ENCODE measurements at regions not wholly inside any gene's neighbourhood (a gene's known extent, or its start where the extent isn't known, plus 50 kb on each side); places are given as distances from the start of the nearest gene placed in this dataset.

DNA sequence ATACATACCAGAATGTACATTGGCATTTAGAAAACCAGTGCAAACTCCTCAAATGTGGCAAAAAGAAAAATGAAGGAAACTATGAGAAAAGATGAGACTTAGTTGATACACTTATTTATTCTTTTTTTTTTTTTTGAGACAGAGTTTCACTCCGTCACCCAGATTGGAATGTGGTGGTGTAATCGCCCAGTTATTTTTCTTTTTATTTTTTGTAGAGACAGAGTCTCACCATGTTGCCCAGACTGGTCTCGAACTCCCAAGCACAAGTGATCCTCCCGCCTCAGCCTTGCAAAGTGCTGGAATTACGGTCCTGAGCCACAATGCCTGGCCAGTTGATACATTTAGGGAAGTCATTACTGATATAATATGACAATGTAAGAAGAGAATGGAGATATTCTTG, 274.2 kb upstream of the LRATD1 start:
- no peak for DNase-seq (ENCODE audit: low read depth, low spot score)
- ChIA-PET POLR2A (no interaction called here), CTCF (no interaction called here)
- no peak overlapping the region for H3K4me2 ChIP-seq (ENCODE audit: insufficient read depth, low read length)
- dilution Hi-C loops (cut with MboI; ENCODE audit: extremely low pct_ligation_motif_present, low sequenced_read_pairs), result no loop called here
- H3K27ac ChIP-seq (ENCODE audit: insufficient read depth, low read depth, low read length), result no peak overlapping the region
- no peaks in the 10 kb centered on the region for H4K20me1 ChIP-seq (replicated peaks; ENCODE audit: control insufficient read depth, extremely low read depth, insufficient read depth, low read length)
- H2AFZ ChIP-seq (ENCODE audit: low read depth, low read length), result no peak overlapping the region
- H3K79me2 ChIP-seq (ENCODE audit: control insufficient read depth, insufficient read depth, low read length), result no peaks in the 10 kb centered on the region
- no peaks in the 10 kb centered on the region for H3K4me1 ChIP-seq (ENCODE audit: control insufficient read depth, extremely low read depth, insufficient read depth, low read length)
- no TSS peak for BruUV-seq (replicated peaks)
- no peaks in the 10 kb centered on the region for H3K27me3 ChIP-seq (ENCODE audit: control insufficient read depth in 2 of 2, insufficient read depth in 2 of 2, low read length in 2 of 2)
- TF ChIP-seq EZH2 (IDR thresholded peaks at IDR 0.05; ENCODE audit: borderline replicate concordance, low read depth, low read length, severe bottlenecking) (no peak), GATA2 (IDR thresholded peaks at IDR 0.05; ENCODE audit: insufficient read depth, insufficient read length, low read depth, low read length) (no peak), MYC (IDR thresholded peaks at IDR 0.05; ENCODE audit: low read depth, low read length) (no peak), POLR2A (IDR thresholded peaks at IDR 0.05; ENCODE audit: low read depth, low read length) (no peak), FOS (IDR thresholded peaks at IDR 0.05; ENCODE audit: borderline replicate concordance, insufficient read depth, low read length) (no peak), POLR2AphosphoS5 (IDR thresholded peaks at IDR 0.05; ENCODE audit: insufficient read depth, low read depth, low read length) (no peak), JUN (IDR thresholded peaks at IDR 0.05; ENCODE audit: borderline replicate concordance, insufficient read depth, insufficient read length, low read depth) (no peak)
- TF ChIP-seq, protein P1, sequence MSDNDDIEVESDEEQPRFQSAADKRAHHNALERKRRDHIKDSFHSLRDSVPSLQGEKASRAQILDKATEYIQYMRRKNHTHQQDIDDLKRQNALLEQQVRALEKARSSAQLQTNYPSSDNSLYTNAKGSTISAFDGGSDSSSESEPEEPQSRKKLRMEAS (IDR thresholded peaks at IDR 0.05; ENCODE audit: insufficient read depth, insufficient read length), result no peak
- TF ChIP-seq, protein P2, sequence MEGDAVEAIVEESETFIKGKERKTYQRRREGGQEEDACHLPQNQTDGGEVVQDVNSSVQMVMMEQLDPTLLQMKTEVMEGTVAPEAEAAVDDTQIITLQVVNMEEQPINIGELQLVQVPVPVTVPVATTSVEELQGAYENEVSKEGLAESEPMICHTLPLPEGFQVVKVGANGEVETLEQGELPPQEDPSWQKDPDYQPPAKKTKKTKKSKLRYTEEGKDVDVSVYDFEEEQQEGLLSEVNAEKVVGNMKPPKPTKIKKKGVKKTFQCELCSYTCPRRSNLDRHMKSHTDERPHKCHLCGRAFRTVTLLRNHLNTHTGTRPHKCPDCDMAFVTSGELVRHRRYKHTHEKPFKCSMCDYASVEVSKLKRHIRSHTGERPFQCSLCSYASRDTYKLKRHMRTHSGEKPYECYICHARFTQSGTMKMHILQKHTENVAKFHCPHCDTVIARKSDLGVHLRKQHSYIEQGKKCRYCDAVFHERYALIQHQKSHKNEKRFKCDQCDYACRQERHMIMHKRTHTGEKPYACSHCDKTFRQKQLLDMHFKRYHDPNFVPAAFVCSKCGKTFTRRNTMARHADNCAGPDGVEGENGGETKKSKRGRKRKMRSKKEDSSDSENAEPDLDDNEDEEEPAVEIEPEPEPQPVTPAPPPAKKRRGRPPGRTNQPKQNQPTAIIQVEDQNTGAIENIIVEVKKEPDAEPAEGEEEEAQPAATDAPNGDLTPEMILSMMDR (IDR thresholded peaks at IDR 0.05; ENCODE audit: extremely low read depth in 1 of 2, insufficient read depth in 1 of 2, low read depth in 1 of 2, low read length in 2 of 2), result no peak
- H3K4me3 ChIP-seq (replicated peaks in 1 of 3; ENCODE audit: insufficient read depth in 1 of 3, low read depth in 1 of 3, low read length in 3 of 3), result no peak overlapping the region
- H3K36me3 ChIP-seq (ENCODE audit: control insufficient read depth in 2 of 2, extremely low read depth in 1 of 2, insufficient read depth in 2 of 2, low read length in 2 of 2), result no peaks in the 10 kb centered on the region
- intact Hi-C loops (cut with micrococcal nuclease), result no loop called here
- no peaks in the 10 kb centered on the region for H3K9me1 ChIP-seq (replicated peaks; ENCODE audit: control insufficient read depth, extremely low read depth, insufficient read depth, low read length)
- no peak for FAIRE-seq
- H3K9me3 ChIP-seq (replicated peaks; ENCODE audit: control insufficient read depth, insufficient read depth, low read length), result peaks cover 2% of the 10 kb centered on the region
- H3K9ac ChIP-seq (replicated peaks; ENCODE audit: extremely low read depth, insufficient read depth, low read length), result no peak overlapping the region

Data from endothelial cell of umbilical vein (primary cell).